ENCODE measurements at regions not wholly inside any gene's neighbourhood (a gene's known extent, or its start where the extent isn't known, plus 50 kb on each side); places are given as distances from the start of the nearest gene placed in this dataset.

GRCh38 chr6:67558985-67559384, 1076.1 kb upstream of the ADGRB3 start:
- H3K27ac ChIP-seq (ENCODE audit: low read length) = no peak overlapping the region
- no peak for TF ChIP-seq EZH2phosphoT487 (IDR thresholded peaks at IDR 0.05; ENCODE audit: borderline replicate concordance, low read length)
- no peak for TF ChIP-seq EZH2 (IDR thresholded peaks at IDR 0.05; ENCODE audit: low read length, unreplicated experiment)
- TF ChIP-seq, protein P1, sequence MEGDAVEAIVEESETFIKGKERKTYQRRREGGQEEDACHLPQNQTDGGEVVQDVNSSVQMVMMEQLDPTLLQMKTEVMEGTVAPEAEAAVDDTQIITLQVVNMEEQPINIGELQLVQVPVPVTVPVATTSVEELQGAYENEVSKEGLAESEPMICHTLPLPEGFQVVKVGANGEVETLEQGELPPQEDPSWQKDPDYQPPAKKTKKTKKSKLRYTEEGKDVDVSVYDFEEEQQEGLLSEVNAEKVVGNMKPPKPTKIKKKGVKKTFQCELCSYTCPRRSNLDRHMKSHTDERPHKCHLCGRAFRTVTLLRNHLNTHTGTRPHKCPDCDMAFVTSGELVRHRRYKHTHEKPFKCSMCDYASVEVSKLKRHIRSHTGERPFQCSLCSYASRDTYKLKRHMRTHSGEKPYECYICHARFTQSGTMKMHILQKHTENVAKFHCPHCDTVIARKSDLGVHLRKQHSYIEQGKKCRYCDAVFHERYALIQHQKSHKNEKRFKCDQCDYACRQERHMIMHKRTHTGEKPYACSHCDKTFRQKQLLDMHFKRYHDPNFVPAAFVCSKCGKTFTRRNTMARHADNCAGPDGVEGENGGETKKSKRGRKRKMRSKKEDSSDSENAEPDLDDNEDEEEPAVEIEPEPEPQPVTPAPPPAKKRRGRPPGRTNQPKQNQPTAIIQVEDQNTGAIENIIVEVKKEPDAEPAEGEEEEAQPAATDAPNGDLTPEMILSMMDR (conservative IDR thresholded peaks at IDR 0.05; ENCODE audit: low read depth, low read length) = no peak
- no peak overlapping the region for H2AFZ ChIP-seq (ENCODE audit: low read length)
- intact Hi-C loops (cut with micrococcal nuclease) = no loop called here
- no peaks in the 10 kb centered on the region for H3K4me1 ChIP-seq (ENCODE audit: insufficient read depth, low read length)
- H3K4me3 ChIP-seq (ENCODE audit: low read length) = no peak overlapping the region
- DNase-seq = no peak
- no peaks in the 10 kb centered on the region for H4K20me1 ChIP-seq (ENCODE audit: low read length)
- no peaks in the 10 kb centered on the region for H3K36me3 ChIP-seq (ENCODE audit: low read depth, low read length)
- no peaks in the 10 kb centered on the region for H3K9me3 ChIP-seq (ENCODE audit: low read length)
- H3K9me2 ChIP-seq (replicated peaks; ENCODE audit: low read length) = no peaks in the 10 kb centered on the region
- POLR2A ChIA-PET (ENCODE audit: unreplicated experiment) = interaction anchor here (0.6 kb wide), 1 partner anchor 94 kb away, joined by 5 read pairs; no protein-coding TSS in a partner anchor
- no peaks in the 10 kb centered on the region for H3K27me3 ChIP-seq (ENCODE audit: low read length)
- no peaks in the 10 kb centered on the region for H3K79me2 ChIP-seq (ENCODE audit: low read length)
- ATAC-seq = no peak
- no peaks in the 10 kb centered on the region for H3F3A ChIP-seq (ENCODE audit: low read length, unreplicated experiment)
- H3K9ac ChIP-seq (ENCODE audit: low read length) = no peak overlapping the region
- CTCF ChIA-PET = no interaction called here
- no peak overlapping the region for H3K4me2 ChIP-seq (ENCODE audit: low read length)
- BruUV-seq (replicated peaks) = no TSS peak

DNA sequence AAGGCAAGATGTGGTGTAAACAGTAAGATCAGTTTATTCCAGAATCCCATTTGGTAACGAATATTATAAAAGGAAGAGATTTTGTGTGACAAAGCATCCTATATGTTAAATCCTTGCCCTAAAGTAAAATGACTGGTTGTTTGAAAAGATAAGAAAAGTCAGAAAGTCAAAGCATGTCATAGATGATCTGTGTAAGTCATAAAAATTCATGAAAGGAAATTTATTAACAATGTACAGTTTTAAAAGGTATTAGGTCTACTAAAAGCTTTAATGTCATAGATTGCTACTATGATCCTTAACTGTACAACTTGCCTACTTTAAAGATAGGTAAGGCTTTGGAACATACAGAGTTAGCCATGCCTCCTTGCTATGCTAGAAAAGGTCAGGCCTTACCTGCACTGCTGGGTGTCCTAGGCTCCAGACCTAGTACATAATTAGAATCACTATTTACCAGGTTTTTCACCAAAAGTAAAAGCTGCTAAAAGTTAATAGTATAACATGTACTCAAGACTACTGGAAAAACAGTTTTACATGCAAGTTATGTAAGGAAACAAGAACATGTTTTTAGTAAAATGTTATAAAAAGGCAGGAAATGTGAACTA, 1090.1 kb upstream of the ADGRB3 start:
- H3K4me3 ChIP-seq (ENCODE audit: low read length) = no peak overlapping the region
- ChIA-PET CTCF (no interaction called here), POLR2A (ENCODE audit: unreplicated experiment) (no interaction called here)
- H3K4me1 ChIP-seq (ENCODE audit: insufficient read depth, low read length) = no peaks in the 10 kb centered on the region
- no peak overlapping the region for H2AFZ ChIP-seq (ENCODE audit: low read length)
- peaks cover 6% of the 10 kb centered on the region; the same call in 1 of the 2 replicates for H3K9me3 ChIP-seq (ENCODE audit: low read length)
- DNase-seq (no peak), ATAC-seq (no peak)
- no peaks in the 10 kb centered on the region for H3F3A ChIP-seq (ENCODE audit: low read length, unreplicated experiment)
- no peaks in the 10 kb centered on the region for H3K27me3 ChIP-seq (ENCODE audit: low read length)
- H3K4me2 ChIP-seq (ENCODE audit: low read length) = no peak overlapping the region
- H3K36me3 ChIP-seq (ENCODE audit: low read depth, low read length) = peaks cover 5% of the 10 kb centered on the region; the same call in 1 of the 2 replicates
- BruUV-seq (replicated peaks) = no TSS peak
- H3K9ac ChIP-seq (ENCODE audit: low read length) = no peak overlapping the region
- no peaks in the 10 kb centered on the region for H4K20me1 ChIP-seq (ENCODE audit: low read length)
- H3K9me2 ChIP-seq (replicated peaks; ENCODE audit: low read length) = no peaks in the 10 kb centered on the region
- TF ChIP-seq EZH2phosphoT487 (IDR thresholded peaks at IDR 0.05; ENCODE audit: borderline replicate concordance, low read length) = no peak
- TF ChIP-seq, protein P1 (conservative IDR thresholded peaks at IDR 0.05; ENCODE audit: low read depth, low read length) = no peak
- no peak for TF ChIP-seq EZH2 (IDR thresholded peaks at IDR 0.05; ENCODE audit: low read length, unreplicated experiment)
- intact Hi-C loops (cut with micrococcal nuclease) = loop anchor here (5.0 kb wide), 1 partner anchor 132 kb away; no protein-coding TSS in a partner anchor
- no peaks in the 10 kb centered on the region for H3K79me2 ChIP-seq (ENCODE audit: low read length)
- no peak overlapping the region for H3K27ac ChIP-seq (ENCODE audit: low read length)

- no peak for TF ChIP-seq EZH2phosphoT487 (IDR thresholded peaks at IDR 0.05; ENCODE audit: borderline replicate concordance, low read length)
- TF ChIP-seq, protein P1 (conservative IDR thresholded peaks at IDR 0.05; ENCODE audit: low read depth, low read length) = no peak
- Histone ChIP-seq H3K27me3 (ENCODE audit: low read length) (no peaks in the 10 kb centered on the region), H2AFZ (ENCODE audit: low read length) (no peak overlapping the region), H3K9me2 (replicated peaks; ENCODE audit: low read length) (no peaks in the 10 kb centered on the region), H3F3A (ENCODE audit: low read length, unreplicated experiment) (no peaks in the 10 kb centered on the region), H3K36me3 (ENCODE audit: low read depth, low read length) (peaks cover 5% of the 10 kb centered on the region; the same call in 1 of the 2 replicates), H3K79me2 (ENCODE audit: low read length) (no peaks in the 10 kb centered on the region), H3K9me3 (ENCODE audit: low read length) (peaks cover 6% of the 10 kb centered on the region; the same call in 1 of the 2 replicates), H4K20me1 (ENCODE audit: low read length) (no peaks in the 10 kb centered on the region), H3K9ac (ENCODE audit: low read length) (no peak overlapping the region), H3K4me3 (ENCODE audit: low read length) (no peak overlapping the region), H3K4me1 (ENCODE audit: insufficient read depth, low read length) (no peaks in the 10 kb centered on the region), H3K4me2 (ENCODE audit: low read length) (no peak overlapping the region), H3K27ac (ENCODE audit: low read length) (no peak overlapping the region)
- DNase-seq = peak; percentile 34
- intact Hi-C loops (cut with micrococcal nuclease) = loop anchor here (5.0 kb wide), 1 partner anchor 136 kb away; no protein-coding TSS in a partner anchor
- peak; percentile 85 for ATAC-seq
- ChIA-PET POLR2A (ENCODE audit: unreplicated experiment) (no interaction called here), CTCF (interaction anchor here (0.6 kb wide), 1 partner anchor 463 kb away, joined by 3 read pairs; no protein-coding TSS in a partner anchor)
- no TSS peak for BruUV-seq (replicated peaks)
Measured at GRCh38 chr6:67541586-67541985, 1093.5 kb upstream of the ADGRB3 start.
